SH-SY5Y (cell line): ENCODE measurements at regions not wholly inside any gene's neighbourhood (a gene's known extent, or its start where the extent isn't known, plus 50 kb on each side); places are given as distances from the start of the nearest gene placed in this dataset.

ENCODE experiments used
- GATA2 ChIP-seq: IDR thresholded peaks from 2 replicates; pipeline ENCODE4 v1.6.1; 2011; ENCODE audit warnings: mild to moderate bottlenecking, low read depth, low read length
- GATA3 ChIP-seq: IDR thresholded peaks from 2 replicates; pipeline ENCODE4 v1.6.1; 2011; ENCODE audit warnings: low read depth, mild to moderate bottlenecking, low read length, moderate library complexity

DNA sequence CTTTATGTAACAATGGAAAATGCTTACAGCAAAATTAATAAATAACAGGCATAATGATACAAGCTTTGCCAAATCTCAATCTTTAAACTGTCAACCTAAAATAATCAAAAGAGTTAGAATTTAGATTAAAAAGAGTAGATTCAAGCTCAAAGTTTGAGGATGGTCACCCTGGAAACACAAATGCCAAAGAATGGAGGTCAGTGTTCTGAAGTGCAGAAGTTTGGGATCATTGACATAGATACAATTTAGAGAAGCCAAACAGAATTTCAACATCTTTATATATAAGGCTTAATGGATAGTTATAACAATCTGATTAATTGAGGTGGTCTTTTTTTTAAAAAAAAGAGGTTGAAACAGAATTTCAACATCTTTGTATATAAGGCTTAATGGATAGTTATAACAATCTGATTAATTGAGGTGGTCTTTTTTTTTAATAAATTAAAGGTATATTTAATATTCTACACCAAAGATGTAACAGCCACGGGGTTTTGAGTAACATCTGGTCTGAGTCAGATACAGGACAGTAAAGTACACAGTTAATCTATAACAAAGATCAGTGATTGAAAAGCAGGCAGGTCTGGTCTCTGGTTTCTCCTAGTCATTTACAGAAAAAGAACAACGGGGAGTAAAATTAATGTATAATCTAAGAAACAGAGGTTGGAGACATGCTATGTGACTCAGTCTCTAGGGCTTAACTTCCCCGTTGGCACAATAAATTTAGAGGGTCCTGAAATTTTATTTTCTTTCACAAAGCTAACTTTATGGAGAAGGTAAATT, 490.7 kb downstream of the GBE1 start:
- TF ChIP-seq GATA3 (peak; percentile 60; the same call in 1 of the 2 replicates), GATA2 (peak; percentile 54; the same call in 1 of the 2 replicates)
